Activated T-helper 2 cell treated with anti-CD3 and anti-CD28 coated beads, Interferon-gamma antibody, Interleukin-2, Interleukin-4, amounts not matched to agents 10 μg/mL and 5 μg/mL and 100 μg/mL, durations not matched to agents 14 hours and 24 hours and 36 hours (primary cell): ENCODE measurements at regions not wholly inside any gene's neighbourhood (a gene's known extent, or its start where the extent isn't known, plus 50 kb on each side); places are given as distances from the start of the nearest gene placed in this dataset.

Source experiments
- DNase-seq: peaks from one replicate; pipeline ENCODE4 v3.0.0; 2021; ENCODE audit warnings: low spot score
- H3K27ac Mint-ChIP-seq: one replicate; pipeline ENCODE4 v1.8.0; 2021; ENCODE audit warnings: mixed read lengths
- H3K27me3 Mint-ChIP-seq: one replicate; pipeline ENCODE4 v1.8.0; 2021; ENCODE audit warnings: low read depth, mixed read lengths
- H3K36me3 Mint-ChIP-seq: one replicate; pipeline ENCODE4 v1.8.0; 2021; ENCODE audit warnings: low read depth, mixed read lengths
- H3K4me1 Mint-ChIP-seq: one replicate; pipeline ENCODE4 v1.8.0; 2021; ENCODE audit warnings: low read depth, mixed read lengths
- H3K4me3 Mint-ChIP-seq: one replicate; pipeline ENCODE4 v1.8.0; 2021; ENCODE audit warnings: low read depth, mild to moderate bottlenecking, moderate library complexity, mixed read lengths
- H3K9me3 Mint-ChIP-seq: one replicate; pipeline ENCODE4 v1.8.0; 2021; ENCODE audit warnings: mixed read lengths
- intact Hi-C: fragments of 100-400 bp; cut with micrococcal nuclease; formaldehyde crosslinking; loops from one replicate; pipeline ENCODE4 v1.15.1; 2023

- H3K27ac Mint-ChIP-seq = no peak overlapping the region
- no peak overlapping the region for H3K4me3 Mint-ChIP-seq
- no peaks in the 10 kb centered on the region for H3K27me3 Mint-ChIP-seq
- DNase-seq = no peak
- no peaks in the 10 kb centered on the region for H3K36me3 Mint-ChIP-seq
- H3K4me1 Mint-ChIP-seq = no peaks in the 10 kb centered on the region
- intact Hi-C loops = no loop called here
- H3K9me3 Mint-ChIP-seq = peaks cover 11% of the 10 kb centered on the region
Measured at GRCh38 chr1:5564578-5565257, 427.5 kb downstream of the NPHP4 start.

- no peak for DNase-seq
- H3K27ac Mint-ChIP-seq = no peak overlapping the region
- H3K4me1 Mint-ChIP-seq = no peaks in the 10 kb centered on the region
- no peaks in the 10 kb centered on the region for H3K27me3 Mint-ChIP-seq
- intact Hi-C loops = no loop called here
- no peaks in the 10 kb centered on the region for H3K36me3 Mint-ChIP-seq
- H3K9me3 Mint-ChIP-seq = peaks cover 5% of the 10 kb centered on the region
- H3K4me3 Mint-ChIP-seq = no peak overlapping the region
Measured at GRCh38 chr1:5563861-5564577, 428.2 kb downstream of the NPHP4 start.

GRCh38 chr1:5562769-5563168 is 429.5 kb downstream of the NPHP4 start:
- no peak for DNase-seq
- H3K4me1 Mint-ChIP-seq = no peaks in the 10 kb centered on the region
- H3K27ac Mint-ChIP-seq = no peak overlapping the region
- H3K4me3 Mint-ChIP-seq = no peak overlapping the region
- H3K36me3 Mint-ChIP-seq = no peaks in the 10 kb centered on the region
- H3K9me3 Mint-ChIP-seq = peaks cover 4% of the 10 kb centered on the region
- H3K27me3 Mint-ChIP-seq = no peaks in the 10 kb centered on the region
- intact Hi-C loops = no loop called here

GRCh38 chr1:5562331-5562730 is 429.9 kb downstream of the NPHP4 start:
- intact Hi-C loops = no loop called here
- no peaks in the 10 kb centered on the region for H3K4me1 Mint-ChIP-seq
- H3K27ac Mint-ChIP-seq = no peak overlapping the region

GRCh38 chr1:5559078-5559477 is 433.1 kb downstream of the NPHP4 start:
- Mint-ChIP-seq H3K36me3 (no peaks in the 10 kb centered on the region), H3K4me1 (no peaks in the 10 kb centered on the region), H3K4me3 (no peak overlapping the region), H3K9me3 (peaks cover 4% of the 10 kb centered on the region), H3K27me3 (no peaks in the 10 kb centered on the region), H3K27ac (no peak overlapping the region)
- intact Hi-C loops = no loop called here
- DNase-seq = no peak

More at GRCh38 chr1:5562331-5562730, 429.9 kb downstream of the NPHP4 start:
- no peak for DNase-seq
- no peak overlapping the region for H3K4me3 Mint-ChIP-seq
- no peaks in the 10 kb centered on the region for H3K36me3 Mint-ChIP-seq
- H3K9me3 Mint-ChIP-seq = peaks cover 4% of the 10 kb centered on the region
- no peaks in the 10 kb centered on the region for H3K27me3 Mint-ChIP-seq

- peaks cover 4% of the 10 kb centered on the region for H3K9me3 Mint-ChIP-seq
- H3K4me1 Mint-ChIP-seq = no peaks in the 10 kb centered on the region
- no peak for DNase-seq
- intact Hi-C loops = no loop called here
- H3K27ac Mint-ChIP-seq = no peak overlapping the region
- no peak overlapping the region for H3K4me3 Mint-ChIP-seq
- H3K27me3 Mint-ChIP-seq = no peaks in the 10 kb centered on the region
- no peaks in the 10 kb centered on the region for H3K36me3 Mint-ChIP-seq
Measured at GRCh38 chr1:5555853-5556252, 436.4 kb downstream of the NPHP4 start.

- intact Hi-C loops = no loop called here
- no peak for DNase-seq
- peaks cover 2% of the 10 kb centered on the region for H3K27me3 Mint-ChIP-seq
- H3K27ac Mint-ChIP-seq = no peak overlapping the region
- H3K4me1 Mint-ChIP-seq = no peaks in the 10 kb centered on the region
- no peaks in the 10 kb centered on the region for H3K36me3 Mint-ChIP-seq
- no peak overlapping the region for H3K4me3 Mint-ChIP-seq
- peaks cover 4% of the 10 kb centered on the region for H3K9me3 Mint-ChIP-seq
Measured at GRCh38 chr1:5554784-5555183, 437.4 kb downstream of the NPHP4 start.

- Mint-ChIP-seq H3K4me3 (no peak overlapping the region), H3K9me3 (peaks cover 4% of the 10 kb centered on the region), H3K27me3 (peaks cover 2% of the 10 kb centered on the region), H3K27ac (no peak overlapping the region), H3K4me1 (no peaks in the 10 kb centered on the region), H3K36me3 (no peaks in the 10 kb centered on the region)
- intact Hi-C loops = no loop called here
- no peak for DNase-seq
Measured at GRCh38 chr1:5554111-5554510, 438.1 kb downstream of the NPHP4 start.

- H3K27ac Mint-ChIP-seq = no peak overlapping the region
- H3K4me3 Mint-ChIP-seq = no peak overlapping the region
- peaks cover 2% of the 10 kb centered on the region for H3K27me3 Mint-ChIP-seq
- H3K36me3 Mint-ChIP-seq = no peaks in the 10 kb centered on the region
- H3K4me1 Mint-ChIP-seq = no peaks in the 10 kb centered on the region
- no peaks in the 10 kb centered on the region for H3K9me3 Mint-ChIP-seq
- no peak for DNase-seq
- intact Hi-C loops = no loop called here
Measured at GRCh38 chr1:5552787-5553484, 439.3 kb downstream of the NPHP4 start.

- no peaks in the 10 kb centered on the region for H3K4me1 Mint-ChIP-seq
- no peak overlapping the region for H3K4me3 Mint-ChIP-seq
- peaks cover 4% of the 10 kb centered on the region for H3K27me3 Mint-ChIP-seq
- intact Hi-C loops = no loop called here
- no peaks in the 10 kb centered on the region for H3K9me3 Mint-ChIP-seq
- H3K36me3 Mint-ChIP-seq = no peaks in the 10 kb centered on the region
- no peak overlapping the region for H3K27ac Mint-ChIP-seq
- DNase-seq = no peak
Measured at GRCh38 chr1:5551274-5551975, 440.8 kb downstream of the NPHP4 start.

- Mint-ChIP-seq H3K27ac (no peak overlapping the region), H3K9me3 (no peaks in the 10 kb centered on the region), H3K36me3 (no peaks in the 10 kb centered on the region), H3K4me3 (no peak overlapping the region), H3K27me3 (peaks cover 4% of the 10 kb centered on the region), H3K4me1 (no peaks in the 10 kb centered on the region)
- intact Hi-C loops = no loop called here
- no peak for DNase-seq
Measured at GRCh38 chr1:5548266-5548665, 444.0 kb downstream of the NPHP4 start.

GRCh38 chr1:5543235-5543634 is 449.0 kb downstream of the NPHP4 start:
- intact Hi-C loops = no loop called here
- no peaks in the 10 kb centered on the region for H3K9me3 Mint-ChIP-seq
- H3K27me3 Mint-ChIP-seq = peaks cover 17% of the 10 kb centered on the region
- H3K4me3 Mint-ChIP-seq = no peak overlapping the region
- H3K27ac Mint-ChIP-seq = no peak overlapping the region
- H3K4me1 Mint-ChIP-seq = no peaks in the 10 kb centered on the region
- no peaks in the 10 kb centered on the region for H3K36me3 Mint-ChIP-seq
- DNase-seq = no peak

GRCh38 chr1:5532811-5533210 is 459.4 kb downstream of the NPHP4 start:
- Mint-ChIP-seq H3K4me1 (no peaks in the 10 kb centered on the region), H3K4me3 (no peak overlapping the region), H3K36me3 (no peaks in the 10 kb centered on the region), H3K27ac (no peak overlapping the region), H3K9me3 (no peaks in the 10 kb centered on the region), H3K27me3 (no peaks in the 10 kb centered on the region)
- no peak for DNase-seq
- intact Hi-C loops = no loop called here
